Mesenchymal stem cell (in vitro differentiated cells and primary cell): ENCODE measurements at regions not wholly inside any gene's neighbourhood (a gene's known extent, or its start where the extent isn't known, plus 50 kb on each side); places are given as distances from the start of the nearest gene placed in this dataset.

Experiments used
- DNase-seq: peaks from one replicate; pipeline ENCODE4 v3.0.0-alpha.2; 2013
- H2AFZ ChIP-seq: one replicate; pipeline ENCODE4 v1.6.1; 2013; ENCODE audit warnings: low read depth, mild to moderate bottlenecking, control low read depth, inconsistent platforms, low read length, moderate library complexity
- H2AK5ac ChIP-seq: 2 replicates; pipeline ENCODE4 v1.6.1; 2013; ENCODE audit warnings: low read length, moderate library complexity, mild to moderate bottlenecking, inconsistent platforms; ENCODE audit not compliant: severe bottlenecking
- H2BK120ac ChIP-seq: one replicate; pipeline ENCODE4 v1.6.1; 2013; ENCODE audit warnings: low read depth, mild to moderate bottlenecking, inconsistent platforms, low read length, moderate library complexity
- H2BK12ac ChIP-seq, 2 experiments: one replicate each; pipeline ENCODE4 v1.6.1; 2013; ENCODE audit warnings: inconsistent platforms in 2 of 2, low read length in 2 of 2, mild to moderate bottlenecking in 2 of 2, moderate library complexity in 2 of 2, control low read depth in 1 of 2
- H2BK15ac ChIP-seq: one replicate; pipeline ENCODE4 v1.6.1; 2013; ENCODE audit warnings: mild to moderate bottlenecking, low read depth, inconsistent platforms; ENCODE audit not compliant: poor library complexity, severe bottlenecking
- H2BK5ac ChIP-seq: 2 replicates; pipeline ENCODE4 v1.6.1; 2013; ENCODE audit warnings: low read depth, mild to moderate bottlenecking, low read length, control low read depth, inconsistent platforms; ENCODE audit not compliant: poor library complexity, severe bottlenecking
- H3K14ac ChIP-seq, 2 experiments: one replicate each; pipeline ENCODE4 v1.6.1; 2013; ENCODE audit warnings: inconsistent platforms in 2 of 2, low read length in 2 of 2, control low read depth in 1 of 2, mild to moderate bottlenecking in 1 of 2, moderate library complexity in 1 of 2
- H3K18ac ChIP-seq, 2 experiments: one replicate each; pipeline ENCODE4 v1.6.1; 2013; ENCODE audit warnings: inconsistent platforms in 2 of 2, low read length in 2 of 2, control low read depth in 1 of 2, low read depth in 1 of 2, mild to moderate bottlenecking in 1 of 2
- H3K23ac ChIP-seq, 2 experiments: one replicate each; pipeline ENCODE4 v1.6.1; 2013; ENCODE audit warnings: inconsistent platforms in 2 of 2, low read length in 2 of 2, mild to moderate bottlenecking in 2 of 2, moderate library complexity in 2 of 2, control low read depth in 1 of 2
- H3K27ac ChIP-seq: 2 replicates; pipeline ENCODE4 v1.5.1; 2013; ENCODE audit warnings: mild to moderate bottlenecking, moderate library complexity, low read length, control low read depth, inconsistent platforms; ENCODE audit not compliant: poor library complexity, severe bottlenecking
- H3K27me3 ChIP-seq, 2 experiments: 2 replicates each; pipeline versions ENCODE4 v1.6.1 to v1.7.0; 2013; ENCODE audit warnings: low read length in 2 of 2, mild to moderate bottlenecking in 2 of 2, moderate library complexity in 2 of 2, control low read depth in 1 of 2, inconsistent platforms in 1 of 2; ENCODE audit not compliant: control insufficient read depth in 1 of 2, insufficient read depth in 1 of 2
- H3K36me3 ChIP-seq, 2 experiments: 2 replicates each; pipeline versions ENCODE4 v1.6.1 to v1.7.0; 2013; ENCODE audit warnings: low read length in 2 of 2, control low read depth in 1 of 2, inconsistent platforms in 1 of 2, low read depth in 1 of 2, mild to moderate bottlenecking in 1 of 2; ENCODE audit not compliant: insufficient read depth in 2 of 2, control insufficient read depth in 1 of 2
- H3K4ac ChIP-seq, 2 experiments: one replicate each; pipeline ENCODE4 v1.6.1; 2013; ENCODE audit warnings: inconsistent platforms in 2 of 2, low read length in 2 of 2, mild to moderate bottlenecking in 2 of 2, moderate library complexity in 2 of 2, control low read depth in 1 of 2, low read depth in 1 of 2
- H3K4me1 ChIP-seq: 2 replicates; pipeline ENCODE4 v1.6.1; 2013; ENCODE audit warnings: low read depth, low read length, control low read depth; ENCODE audit not compliant: control insufficient read depth, insufficient read depth
- H3K4me2 ChIP-seq: 2 replicates; pipeline ENCODE4 v1.6.1; 2013; ENCODE audit warnings: low read length, mild to moderate bottlenecking, inconsistent platforms; ENCODE audit not compliant: poor library complexity, severe bottlenecking
- H3K4me3 ChIP-seq, 2 experiments: 2 replicates each; pipeline versions ENCODE4 v1.5.1 to v1.7.0; 2013; ENCODE audit warnings: low read length in 2 of 2, mild to moderate bottlenecking in 2 of 2, control low read depth in 1 of 2, low read depth in 1 of 2; ENCODE audit not compliant: insufficient read depth in 1 of 2
- H3K79me1 ChIP-seq: replicated peaks from 2 replicates; pipeline ENCODE4 v1.6.1; 2013; ENCODE audit warnings: mild to moderate bottlenecking, control low read depth, low read length, inconsistent platforms; ENCODE audit not compliant: poor library complexity, severe bottlenecking
- H3K9ac ChIP-seq: 2 replicates; pipeline ENCODE4 v1.7.0; 2013; ENCODE audit warnings: mild to moderate bottlenecking, low read length, moderate library complexity
- H3K9me3 ChIP-seq: 2 replicates; pipeline ENCODE4 v1.7.0; 2013; ENCODE audit warnings: mild to moderate bottlenecking, low read length; ENCODE audit not compliant: control insufficient read depth
- H4K8ac ChIP-seq: one replicate; pipeline ENCODE4 v1.6.1; 2013; ENCODE audit warnings: inconsistent platforms, mild to moderate bottlenecking, low read length, moderate library complexity
- H4K91ac ChIP-seq: one replicate; pipeline ENCODE4 v1.6.1; 2013; ENCODE audit warnings: mild to moderate bottlenecking, low read length, inconsistent platforms
- WGBS: methylation state at CpG from one replicate; pipeline ENCODE4 v1.1.7; 2013; ENCODE audit warnings: mixed read lengths; 5-methylcytosine and 5-hydroxymethylcytosine counted together

DNA sequence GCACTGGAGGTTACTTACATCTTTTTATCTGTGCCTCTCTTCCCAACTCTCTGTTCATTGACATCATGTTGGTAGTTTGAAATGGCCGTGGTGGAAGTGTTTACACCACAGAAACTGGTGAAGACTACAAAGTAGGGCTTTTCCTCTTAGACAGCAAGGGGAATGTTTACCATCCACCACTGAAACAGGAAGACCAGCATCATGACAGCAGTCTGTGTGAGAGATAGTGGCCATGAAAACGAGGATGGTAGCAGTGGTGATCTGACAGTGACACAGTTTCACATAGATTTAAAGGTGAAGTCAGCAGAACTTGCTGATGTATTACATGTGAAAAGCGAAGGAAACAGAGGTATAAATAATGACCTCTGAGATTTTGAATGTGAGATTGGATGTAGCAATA is 115.7 kb downstream of the CCDC71L start:
- Histone ChIP-seq H3K4me3 (no peak overlapping the region), H2BK5ac (no peak overlapping the region), H3K4me1 (no peaks in the 10 kb centered on the region), H3K4me2 (no peak overlapping the region), H3K14ac (no peak overlapping the region), H3K9ac (no peak overlapping the region), H3K79me1 (no peaks in the 10 kb centered on the region), H3K36me3 (no peaks in the 10 kb centered on the region), H4K91ac (no peak overlapping the region), H3K27me3 (no peaks in the 10 kb centered on the region), H3K18ac (peak overlapping the region in 1 of 2 experiments; percentile 75), H3K27ac (no peak overlapping the region), H2BK120ac (no peak overlapping the region), H3K4ac (peak overlapping the region in 1 of 2 experiments; percentile 51), H2AK5ac (no peak overlapping the region), H2BK15ac (no peak overlapping the region), H3K9me3 (no peaks in the 10 kb centered on the region), H2BK12ac (no peak overlapping the region), H4K8ac (no peak overlapping the region), H2AFZ (no peak overlapping the region), H3K23ac (no peak overlapping the region)
- WGBS, result 72% methylated on average over 3 of the region's 3 CpGs
- no peak for DNase-seq

DNA sequence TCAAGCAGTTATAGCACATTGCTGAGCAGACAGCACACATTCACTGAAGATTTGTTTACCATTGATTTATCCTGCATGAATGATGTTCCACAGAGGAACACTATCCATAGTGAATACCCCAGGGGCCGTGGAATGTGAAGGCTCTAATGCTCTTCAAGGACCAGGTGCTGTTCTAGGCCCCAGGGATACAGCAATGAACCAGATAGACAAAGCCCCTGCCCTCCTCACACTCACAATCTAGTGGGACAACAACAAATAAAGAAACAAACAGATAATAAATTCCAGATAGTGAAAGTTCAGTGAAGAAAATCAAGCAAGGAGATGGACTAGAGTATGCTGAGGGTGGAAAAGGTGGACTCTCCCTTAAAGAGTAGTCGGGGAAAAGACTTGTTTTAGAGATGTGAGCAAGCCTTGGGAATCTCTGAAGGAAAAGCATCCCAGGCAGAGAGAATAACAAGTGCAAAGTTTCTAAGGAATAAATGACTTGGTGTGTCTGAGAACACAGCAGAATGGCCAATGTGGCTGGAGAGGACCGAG is 117.7 kb downstream of the CCDC71L start:
- H3K4ac ChIP-seq, result no peak overlapping the region
- H3K4me2 ChIP-seq, result no peak overlapping the region
- H3K9ac ChIP-seq, result peak overlapping the region; percentile 80
- WGBS, result 84% methylated on average over 3 of the region's 3 CpGs
- peak overlapping the region; percentile 57 for H4K91ac ChIP-seq
- H3K27me3 ChIP-seq, result no peaks in the 10 kb centered on the region
- H3K14ac ChIP-seq, result no peak overlapping the region
- no peak overlapping the region for H2BK120ac ChIP-seq
- peak overlapping the region in 1 of 2 experiments; percentile 31 for H3K4me3 ChIP-seq
- no peak for DNase-seq
- no peak overlapping the region for H3K23ac ChIP-seq
- no peaks in the 10 kb centered on the region for H3K4me1 ChIP-seq
- no peak overlapping the region for H2AFZ ChIP-seq
- H2BK5ac ChIP-seq, result no peak overlapping the region
- H3K79me1 ChIP-seq, result no peaks in the 10 kb centered on the region
- peak overlapping the region; percentile 29 to 49 for H2BK12ac ChIP-seq
- H3K9me3 ChIP-seq, result no peaks in the 10 kb centered on the region
- H4K8ac ChIP-seq, result peak overlapping the region; percentile 19
- H3K27ac ChIP-seq, result peak overlapping the region; percentile 3
- no peak overlapping the region for H2AK5ac ChIP-seq
- H3K36me3 ChIP-seq, result no peaks in the 10 kb centered on the region
- H2BK15ac ChIP-seq, result no peak overlapping the region
- H3K18ac ChIP-seq, result peak overlapping the region in 1 of 2 experiments; percentile 61

DNA sequence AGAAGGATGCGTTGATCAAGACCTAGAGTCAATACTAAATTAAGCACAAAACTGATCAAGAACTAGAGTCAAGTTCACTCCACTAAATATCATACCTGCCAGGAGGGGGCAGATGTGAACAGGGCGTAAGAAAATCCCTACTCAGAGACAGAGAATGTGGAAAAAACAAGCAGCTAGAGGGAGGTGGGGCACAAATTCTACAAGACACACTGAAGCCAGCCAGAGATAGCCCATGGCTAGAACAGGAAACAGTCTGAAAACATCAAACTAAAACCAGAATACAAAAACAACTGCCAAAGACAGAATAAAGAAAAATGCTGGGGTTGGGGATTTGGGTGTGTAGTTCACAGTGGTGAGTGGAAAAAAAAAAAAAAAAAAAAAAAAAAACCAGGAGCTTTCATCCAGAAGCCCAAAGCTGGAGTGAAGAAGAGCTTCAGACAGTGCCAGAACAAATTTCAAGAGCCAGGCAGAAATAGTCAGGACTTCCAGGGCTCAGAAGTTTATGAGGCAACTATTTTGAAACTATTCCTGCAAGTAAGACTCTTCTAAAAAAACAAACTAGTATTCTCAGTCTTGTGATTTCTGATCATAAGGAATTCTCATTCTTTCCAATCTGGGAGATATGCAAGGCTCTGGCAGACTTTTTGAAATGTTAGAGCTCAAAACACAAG is 118.3 kb downstream of the CCDC71L start:
- Histone ChIP-seq H4K8ac (no peak overlapping the region), H2AFZ (no peak overlapping the region), H2BK15ac (no peak overlapping the region), H3K14ac (no peak overlapping the region), H3K23ac (no peak overlapping the region), H3K36me3 (no peaks in the 10 kb centered on the region), H3K4me3 (peak overlapping the region in 1 of 2 experiments; percentile 31), H4K91ac (no peak overlapping the region), H2BK12ac (peak overlapping the region in 1 of 2 experiments; percentile 49), H2BK120ac (no peak overlapping the region), H3K27ac (no peak overlapping the region), H2BK5ac (no peak overlapping the region), H3K4me2 (no peak overlapping the region), H3K9me3 (no peaks in the 10 kb centered on the region), H2AK5ac (no peak overlapping the region), H3K27me3 (no peaks in the 10 kb centered on the region), H3K79me1 (no peaks in the 10 kb centered on the region), H3K4me1 (no peaks in the 10 kb centered on the region), H3K9ac (peak overlapping the region; percentile 80), H3K18ac (peak overlapping the region in 1 of 2 experiments; percentile 61), H3K4ac (no peak overlapping the region)
- DNase-seq, result peak; percentile 86
- WGBS, result 30% methylated on average over 2 of the region's 2 CpGs

DNA sequence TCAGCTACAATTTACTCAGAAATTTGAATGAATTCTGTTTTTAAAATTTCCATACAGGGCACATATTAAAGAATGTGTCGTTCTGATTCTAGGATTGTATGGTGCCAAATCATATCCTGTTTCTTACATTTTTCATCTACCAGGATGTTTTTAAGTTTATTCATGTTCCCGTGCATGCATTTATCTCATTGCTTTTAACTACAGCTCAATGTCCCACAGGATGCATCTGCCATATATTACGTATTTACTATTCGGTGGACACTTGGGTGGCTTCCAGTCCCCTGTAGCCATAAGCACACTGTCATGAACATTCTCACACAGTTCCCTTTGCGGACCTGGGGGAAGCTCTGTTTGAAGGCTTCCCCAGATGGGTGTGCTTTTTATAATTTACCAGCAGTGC is 122.3 kb downstream of the CCDC71L start:
- Histone ChIP-seq H2BK12ac (no peak overlapping the region), H3K4me3 (no peak overlapping the region)

More for the DNA sequence above, 122.3 kb downstream of the CCDC71L start:
- no peak overlapping the region for H2AFZ ChIP-seq
- no peaks in the 10 kb centered on the region for H3K27me3 ChIP-seq
- no peaks in the 10 kb centered on the region for H3K36me3 ChIP-seq
- H2BK5ac ChIP-seq, result no peak overlapping the region
- no peaks in the 10 kb centered on the region for H3K9me3 ChIP-seq
- no peaks in the 10 kb centered on the region for H3K4me1 ChIP-seq
- H2BK120ac ChIP-seq, result no peak overlapping the region
- H3K23ac ChIP-seq, result no peak overlapping the region
- no peak overlapping the region for H2AK5ac ChIP-seq
- H3K4ac ChIP-seq, result no peak overlapping the region
- H3K79me1 ChIP-seq, result no peaks in the 10 kb centered on the region
- no peak overlapping the region for H3K27ac ChIP-seq
- H4K91ac ChIP-seq, result no peak overlapping the region
- no peak overlapping the region for H3K9ac ChIP-seq
- no peak overlapping the region for H2BK15ac ChIP-seq
- 81% methylated on average over 5 of the region's 5 CpGs for WGBS
- peak overlapping the region in 1 of 2 experiments; percentile 24 for H3K18ac ChIP-seq
- H3K14ac ChIP-seq, result no peak overlapping the region
- no peak overlapping the region for H4K8ac ChIP-seq
- no peak for DNase-seq
- no peak overlapping the region for H3K4me2 ChIP-seq
